WERI-Rb-1 (cell line): ENCODE measurements at regions not wholly inside any gene's neighbourhood (a gene's known extent, or its start where the extent isn't known, plus 50 kb on each side); places are given as distances from the start of the nearest gene placed in this dataset.
A peak's percentile ranks its signal among the peaks of the same experiment; 100 is the strongest.

Experiments
- DNase-seq: peaks from one replicate; pipeline ENCODE4 v3.0.0-alpha.2; 2020
- H3K27ac ChIP-seq: fragments of 250-450 bp; sonication (Bioruptor Pico); 2 replicates; pipeline ENCODE4 v1.5.1; 2020; ENCODE audit warnings: mild to moderate bottlenecking, moderate library complexity
- H3K27me3 ChIP-seq: fragments of 250-450 bp; sonication (Bioruptor Pico); 2 replicates; pipeline ENCODE4 v1.5.1; 2021; ENCODE audit warnings: mild to moderate bottlenecking, low read depth, moderate library complexity; ENCODE audit not compliant: insufficient read depth, severe bottlenecking
- H3K36me3 ChIP-seq: fragments of 250-450 bp; sonication (Bioruptor Pico); 2 replicates; pipeline ENCODE4 v1.5.1; 2020; ENCODE audit warnings: mild to moderate bottlenecking, moderate library complexity
- H3K4me3 ChIP-seq: 2 replicates; pipeline ENCODE4 v1.5.1; 2011; ENCODE audit warnings: low read depth, mild to moderate bottlenecking, control low read depth, low read length
- H3K9me3 ChIP-seq: fragments of 250-450 bp; sonication (Bioruptor Pico); 2 replicates; pipeline ENCODE4 v1.5.1; 2021; ENCODE audit warnings: mild to moderate bottlenecking, moderate library complexity; ENCODE audit not compliant: severe bottlenecking
- CTCF ChIP-seq: IDR thresholded peaks from 2 replicates; pipeline ENCODE4 v1.5.1; 2011; ENCODE audit warnings: low read depth, mild to moderate bottlenecking, control low read depth, inconsistent platforms, low read length

GRCh38 chr10:121308020-121308419 is 290.2 kb downstream of the FGFR2 start:
- Histone ChIP-seq H3K36me3 (no peaks in the 10 kb centered on the region), H3K4me3 (no peak overlapping the region), H3K27ac (no peak overlapping the region), H3K9me3 (no peaks in the 10 kb centered on the region), H3K27me3 (no peaks in the 10 kb centered on the region)
- DNase-seq: no peak
- TF ChIP-seq CTCF: no peak

- Histone ChIP-seq H3K27ac (no peak overlapping the region), H3K9me3 (no peaks in the 10 kb centered on the region), H3K4me3 (no peak overlapping the region), H3K27me3 (no peaks in the 10 kb centered on the region), H3K36me3 (no peaks in the 10 kb centered on the region)
- no peak for TF ChIP-seq CTCF
- DNase-seq: no peak
Measured at GRCh38 chr10:121309164-121309563, 289.1 kb downstream of the FGFR2 start.

GRCh38 chr10:121310151-121310711 is 288.0 kb downstream of the FGFR2 start:
- Histone ChIP-seq H3K9me3 (no peaks in the 10 kb centered on the region), H3K4me3 (no peak overlapping the region), H3K36me3 (no peaks in the 10 kb centered on the region), H3K27ac (no peak overlapping the region; the same call in 1 of the 2 replicates), H3K27me3 (no peaks in the 10 kb centered on the region)
- peak; percentile 38 for DNase-seq
- no peak for TF ChIP-seq CTCF

- H3K27me3 ChIP-seq: no peaks in the 10 kb centered on the region
- no peak overlapping the region for H3K27ac ChIP-seq
- no peaks in the 10 kb centered on the region for H3K9me3 ChIP-seq
- no peaks in the 10 kb centered on the region for H3K36me3 ChIP-seq
- no peak for DNase-seq
- no peak for TF ChIP-seq CTCF
- no peak overlapping the region for H3K4me3 ChIP-seq
Measured at GRCh38 chr10:121311812-121312443, 286.3 kb downstream of the FGFR2 start.

GRCh38 chr10:121312587-121312986 is 285.7 kb downstream of the FGFR2 start:
- H3K36me3 ChIP-seq: no peaks in the 10 kb centered on the region
- no peak for TF ChIP-seq CTCF
- no peak overlapping the region for H3K27ac ChIP-seq
- DNase-seq: no peak
- H3K9me3 ChIP-seq: no peaks in the 10 kb centered on the region
- H3K4me3 ChIP-seq: no peak overlapping the region
- no peaks in the 10 kb centered on the region for H3K27me3 ChIP-seq
